OCI-LY7 (cell line): ENCODE measurements at regions not wholly inside any gene's neighbourhood (a gene's known extent, or its start where the extent isn't known, plus 50 kb on each side); places are given as distances from the start of the nearest gene placed in this dataset.

Source experiments
- EZH2phosphoT487 ChIP-seq: fragments of 200-600 bp; sonication (generic); IDR thresholded peaks from 2 replicates; pipeline ENCODE4 v1.6.1; 2018; ENCODE audit warnings: low read depth, borderline replicate concordance, mild to moderate bottlenecking, mixed run types, antibody characterized with exemption, low read length, moderate library complexity, mixed read lengths
- TF ChIP-seq, protein P1 (sequence below): fragments of 200-600 bp; sonication (generic); conservative IDR thresholded peaks from 2 replicates; pipeline ENCODE4 v1.5.1; 2014; ENCODE audit warnings: mild to moderate bottlenecking, antibody characterized with exemption, low read length, moderate library complexity, mixed read lengths

DNA sequence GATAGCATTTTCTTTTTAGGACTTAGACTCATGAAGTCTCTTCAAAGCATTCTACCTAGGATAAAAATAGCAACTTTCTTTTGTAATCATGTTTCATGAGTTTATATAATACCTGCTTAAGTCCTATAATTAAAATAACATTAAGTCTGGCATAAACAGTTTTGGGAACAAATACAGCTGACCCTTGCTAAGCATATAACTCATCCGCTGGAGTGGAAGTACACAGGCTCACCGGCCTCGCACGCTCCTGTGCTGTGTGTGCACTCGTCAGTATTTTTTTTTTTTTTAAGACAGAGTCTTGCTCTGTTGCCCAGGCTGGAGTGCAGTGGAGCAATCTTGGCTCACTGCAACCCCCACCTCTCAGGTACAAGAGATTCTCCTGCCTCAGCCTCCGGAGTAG, 221.8 kb downstream of the ADAMTS15 start:
- TF ChIP-seq, protein P1, sequence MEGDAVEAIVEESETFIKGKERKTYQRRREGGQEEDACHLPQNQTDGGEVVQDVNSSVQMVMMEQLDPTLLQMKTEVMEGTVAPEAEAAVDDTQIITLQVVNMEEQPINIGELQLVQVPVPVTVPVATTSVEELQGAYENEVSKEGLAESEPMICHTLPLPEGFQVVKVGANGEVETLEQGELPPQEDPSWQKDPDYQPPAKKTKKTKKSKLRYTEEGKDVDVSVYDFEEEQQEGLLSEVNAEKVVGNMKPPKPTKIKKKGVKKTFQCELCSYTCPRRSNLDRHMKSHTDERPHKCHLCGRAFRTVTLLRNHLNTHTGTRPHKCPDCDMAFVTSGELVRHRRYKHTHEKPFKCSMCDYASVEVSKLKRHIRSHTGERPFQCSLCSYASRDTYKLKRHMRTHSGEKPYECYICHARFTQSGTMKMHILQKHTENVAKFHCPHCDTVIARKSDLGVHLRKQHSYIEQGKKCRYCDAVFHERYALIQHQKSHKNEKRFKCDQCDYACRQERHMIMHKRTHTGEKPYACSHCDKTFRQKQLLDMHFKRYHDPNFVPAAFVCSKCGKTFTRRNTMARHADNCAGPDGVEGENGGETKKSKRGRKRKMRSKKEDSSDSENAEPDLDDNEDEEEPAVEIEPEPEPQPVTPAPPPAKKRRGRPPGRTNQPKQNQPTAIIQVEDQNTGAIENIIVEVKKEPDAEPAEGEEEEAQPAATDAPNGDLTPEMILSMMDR = no peak
- TF ChIP-seq EZH2phosphoT487 = no peak
